ENCODE measurements at regions not wholly inside any gene's neighbourhood (a gene's known extent, or its start where the extent isn't known, plus 50 kb on each side); places are given as distances from the start of the nearest gene placed in this dataset.

- Histone ChIP-seq H3K36me3 (ENCODE audit: control insufficient read depth, insufficient read depth, low read length) (no peaks in the 10 kb centered on the region; the same call in 1 of the 2 replicates), H3K27me3 (ENCODE audit: control insufficient read depth, insufficient read depth, low read length) (no peaks in the 10 kb centered on the region), H3K4me3 (ENCODE audit: low read depth, low read length) (no peak overlapping the region)
- POLR2A ChIA-PET = no interaction called here
- no peak for TF ChIP-seq CTCF (IDR thresholded peaks at IDR 0.05; ENCODE audit: insufficient read depth, low read depth, low read length)
- DNase-seq (ENCODE audit: low read depth) = no peak
- CTCF ChIA-PET = interaction anchor here (1.6 kb wide), 1 partner anchor 356 kb away, joined by 3 read pairs; no protein-coding TSS in a partner anchor
These were observed 147.5 kb upstream of the CIBAR2 start for GRCh38 chr16:85259832-85260167.

GRCh38 chr16:85261204-85261603 lies 148.9 kb upstream of the CIBAR2 start:
- POLR2A ChIA-PET = no interaction called here
- TF ChIP-seq CTCF (IDR thresholded peaks at IDR 0.05; ENCODE audit: insufficient read depth, low read depth, low read length) = no peak
- Histone ChIP-seq H3K36me3 (ENCODE audit: control insufficient read depth, insufficient read depth, low read length) (no peaks in the 10 kb centered on the region; the same call in 1 of the 2 replicates), H3K4me3 (ENCODE audit: low read depth, low read length) (no peak overlapping the region), H3K27me3 (ENCODE audit: control insufficient read depth, insufficient read depth, low read length) (no peaks in the 10 kb centered on the region)
- no peak for DNase-seq (ENCODE audit: low read depth)
- CTCF ChIA-PET = interaction anchor here (0.6 to 5.3 kb wide), 4 partner anchors 8 to 456 kb away, joined by 3 to 40 read pairs (median 4); no protein-coding TSS in a partner anchor

- TF ChIP-seq CTCF (IDR thresholded peaks at IDR 0.05; ENCODE audit: insufficient read depth, low read depth, low read length) = no peak
- no peaks in the 10 kb centered on the region for H3K27me3 ChIP-seq (ENCODE audit: control insufficient read depth, insufficient read depth, low read length)
- H3K4me3 ChIP-seq (ENCODE audit: low read depth, low read length) = no peak overlapping the region
- no peaks in the 10 kb centered on the region; the same call in 1 of the 2 replicates for H3K36me3 ChIP-seq (ENCODE audit: control insufficient read depth, insufficient read depth, low read length)
- POLR2A ChIA-PET = no interaction called here
- CTCF ChIA-PET = interaction anchor here (0.6 to 5.3 kb wide), 3 partner anchors 8 to 354 kb away, joined by 3 to 40 read pairs (median 6); no protein-coding TSS in a partner anchor
- DNase-seq (ENCODE audit: low read depth) = no peak
These were observed 149.6 kb upstream of the CIBAR2 start for GRCh38 chr16:85261657-85262557.

- DNase-seq (ENCODE audit: low read depth) = no peak
- TF ChIP-seq CTCF (IDR thresholded peaks at IDR 0.05; ENCODE audit: insufficient read depth, low read depth, low read length) = no peak
- Histone ChIP-seq H3K27me3 (ENCODE audit: control insufficient read depth, insufficient read depth, low read length) (no peaks in the 10 kb centered on the region), H3K4me3 (ENCODE audit: low read depth, low read length) (no peak overlapping the region), H3K36me3 (ENCODE audit: control insufficient read depth, insufficient read depth, low read length) (peaks cover 1% of the 10 kb centered on the region)
- ChIA-PET POLR2A (no interaction called here), CTCF (interaction anchor here (0.6 to 5.3 kb wide), 4 partner anchors 9 to 353 kb away, joined by 3 to 40 read pairs (median 7); no protein-coding TSS in a partner anchor)
These were observed 150.4 kb upstream of the CIBAR2 start for GRCh38 chr16:85262558-85263238.

GRCh38 chr16:85263239-85263585 lies 150.9 kb upstream of the CIBAR2 start:
- CTCF ChIA-PET = interaction anchor here (0.6 to 5.3 kb wide), 4 partner anchors 10 to 353 kb away, joined by 3 to 40 read pairs (median 7); no protein-coding TSS in a partner anchor
- DNase-seq (ENCODE audit: low read depth) = no peak
- POLR2A ChIA-PET = no interaction called here
- peaks cover 1% of the 10 kb centered on the region for H3K36me3 ChIP-seq (ENCODE audit: control insufficient read depth, insufficient read depth, low read length)
- no peak overlapping the region for H3K4me3 ChIP-seq (ENCODE audit: low read depth, low read length)
- H3K27me3 ChIP-seq (ENCODE audit: control insufficient read depth, insufficient read depth, low read length) = no peaks in the 10 kb centered on the region
- TF ChIP-seq CTCF (IDR thresholded peaks at IDR 0.05; ENCODE audit: insufficient read depth, low read depth, low read length) = no peak

All from BJ (cell line).